K562 (cell line): ENCODE measurements at regions not wholly inside any gene's neighbourhood (a gene's known extent, or its start where the extent isn't known, plus 50 kb on each side); places are given as distances from the start of the nearest gene placed in this dataset.

Source experiments
- ATAC-seq: fragments of 200-7000 bp; cut with Tn5 transposase; 3 replicates; pipeline ENCODE4 v1.9.1; 2020; ENCODE audit warnings: moderate library complexity
- BruUV-seq: library from RNA; stranded (reverse); fragments of 400-500 nt; replicated peaks from 2 replicates; lab custom pipeline; 2021; lab: Mats Ljungman, UMichigan
- CTCF ChIA-PET: fragments of 300-600 bp; formaldehyde crosslinking; extraction: SDS; loops from one replicate; lab custom pipeline; 2021; ENCODE audit warnings: low intra/inter-chr PET ratio; lab: Yijun Ruan, JAX
- POLR2A ChIA-PET: fragments of 300-600, 350-650 bp; sonication (Branson Sonifier 250); formaldehyde crosslinking; extraction: SDS; loops from one replicate; lab custom pipeline; 2021; ENCODE audit warnings: antibody characterized with exemption, inconsistent platforms; lab: Yijun Ruan, JAX
- DNase-seq, 4 experiments: peaks; one replicate each; pipeline versions ENCODE4 v3.0.0 to v3.0.0-alpha.2; 2011 to 2018; ENCODE audit warnings: low spot score in 3 of 4, mixed read lengths in 3 of 4; ENCODE audit errors: extremely low read depth in 1 of 4
- FAIRE-seq: peaks from 2 replicates; lab custom pipeline; 2011; peaks lifted over from hg19 to GRCh38; lab: Jason Lieb, UNC
- H2AFZ ChIP-seq: 2 replicates; pipeline ENCODE4 v1.6.0; 2011; ENCODE audit warnings: low read depth, low read length, control low read depth, inconsistent platforms
- H3K27ac ChIP-seq: fragments of 200-600 bp; 3 replicates; pipeline ENCODE4 v1.8.0; 2011; ENCODE audit warnings: low read depth, mild to moderate bottlenecking, control low read depth, inconsistent platforms, low read length, moderate library complexity, mixed read lengths; ENCODE audit errors: extremely low read depth
- H3K27me3 ChIP-seq, 2 experiments: fragments of 300-600 bp in 1 of 2; 2 replicates in 1 of 2; 3 replicates in 1 of 2; pipeline versions ENCODE4 v1.6.0 to v1.8.0; 2011; ENCODE audit warnings: inconsistent platforms in 2 of 2, low read length in 2 of 2, mild to moderate bottlenecking in 1 of 2, mixed read lengths in 1 of 2, moderate library complexity in 1 of 2; ENCODE audit not compliant: control insufficient read depth in 2 of 2, insufficient read depth in 2 of 2
- H3K36me3 ChIP-seq: fragments of 300-600 bp; 3 replicates; pipeline ENCODE4 v1.8.0; 2011; ENCODE audit warnings: mild to moderate bottlenecking, low read length, inconsistent platforms; ENCODE audit not compliant: control insufficient read depth, insufficient read depth
- H3K4me1 ChIP-seq, 2 experiments: fragments of 200-600 bp in 1 of 2; replicated peaks in 1 of 2; 2 replicates in 1 of 2; 3 replicates in 1 of 2; pipeline versions ENCODE4 v1.5.1 to v1.8.0; 2011; ENCODE audit warnings: inconsistent platforms in 2 of 2, low read length in 2 of 2, mild to moderate bottlenecking in 1 of 2, mixed read lengths in 1 of 2, moderate library complexity in 1 of 2; ENCODE audit not compliant: control insufficient read depth in 2 of 2, insufficient read depth in 2 of 2
- H3K4me2 ChIP-seq: 2 replicates; pipeline ENCODE4 v1.6.1; 2011; ENCODE audit warnings: low read length, control low read depth, inconsistent platforms, mixed read lengths; ENCODE audit not compliant: insufficient read depth
- H3K4me3 ChIP-seq: fragments of 200-600 bp; sonication (generic), shearing (Covaris generic); 2 replicates; pipeline ENCODE4 v1.5.1; 2016; ENCODE audit warnings: control low read depth, inconsistent platforms
- H3K79me2 ChIP-seq: fragments of 200-600 bp; 3 replicates; pipeline ENCODE4 v1.8.0; 2011; ENCODE audit warnings: low read length, inconsistent platforms; ENCODE audit not compliant: control insufficient read depth, insufficient read depth
- H3K9ac ChIP-seq, 2 experiments: 2 replicates each; pipeline versions ENCODE4 v1.6.0 to v1.6.1; 2011; ENCODE audit warnings: low read depth in 2 of 2, low read length in 2 of 2, control low read depth in 1 of 2, inconsistent platforms in 1 of 2, mild to moderate bottlenecking in 1 of 2, mixed read lengths in 1 of 2; ENCODE audit not compliant: insufficient read depth in 1 of 2
- H3K9me1 ChIP-seq: one replicate; pipeline ENCODE4 v1.6.0; 2011; ENCODE audit warnings: inconsistent platforms, mild to moderate bottlenecking, low read length, moderate library complexity; ENCODE audit not compliant: control insufficient read depth, insufficient read depth
- H3K9me3 ChIP-seq: replicated peaks from 2 replicates; pipeline ENCODE4 v1.5.1; 2011; ENCODE audit warnings: low read depth, low read length, inconsistent platforms; ENCODE audit not compliant: control insufficient read depth, insufficient read depth
- H4K20me1 ChIP-seq: replicated peaks from 2 replicates; pipeline ENCODE4 v1.6.1; 2011; ENCODE audit warnings: low read length, inconsistent platforms, mixed read lengths; ENCODE audit not compliant: control insufficient read depth, insufficient read depth
- CBFA2T3 ChIP-seq: fragments of 450-650 bp; IDR thresholded peaks from 2 replicates; pipeline ENCODE4 v1.6.1; 2017
- CBX2 ChIP-seq: fragments of 200-600 bp; sonication (generic); IDR thresholded peaks from one replicate; pipeline ENCODE4 v1.6.1; 2012; ENCODE audit warnings: mild to moderate bottlenecking, low read length, inconsistent platforms; ENCODE audit not compliant: insufficient read depth, poor library complexity, severe bottlenecking
- ETV6 ChIP-seq, 3 experiments: fragments of 150-350 bp in 1 of 3; sonication (generic) in 1 of 3; formaldehyde crosslinking in 1 of 3; IDR thresholded peaks; 2 replicates each; pipeline versions ENCODE4 v1.6.1 to v1.8.0; 2014 to 2022; ENCODE audit warnings: borderline replicate concordance in 2 of 3, low read depth in 2 of 3, antibody characterized with exemption in 1 of 3, low read length in 1 of 3, mild to moderate bottlenecking in 1 of 3, missing genetic modification reagents in 1 of 3
- HIVEP1 ChIP-seq: fragments of 250-450 bp; sonication (Bioruptor Pico); IDR thresholded peaks from 2 replicates; pipeline ENCODE4 v1.4.0; 2020; ENCODE audit warnings: mild to moderate bottlenecking
- MAFF ChIP-seq: IDR thresholded peaks from 2 replicates; pipeline ENCODE4 v1.6.1; 2012; ENCODE audit warnings: low read length, improper control_type of control experiment
- PHF20 ChIP-seq: fragments of 450-650 bp; IDR thresholded peaks from 2 replicates; pipeline ENCODE4 v1.6.1; 2018; ENCODE audit not compliant: partially characterized antibody
- PURB ChIP-seq: sonication (generic); formaldehyde crosslinking; IDR thresholded peaks from 2 replicates; pipeline ENCODE4 v1.9.0; 2021; ENCODE audit warnings: low read depth, mild to moderate bottlenecking, missing genetic modification reagents
- RCOR1 ChIP-seq, 2 experiments: IDR thresholded peaks; 2 replicates each; pipeline ENCODE4 v1.6.1; 2012; ENCODE audit warnings: low read depth in 2 of 2, low read length in 2 of 2, borderline replicate concordance in 1 of 2, improper control_type of control experiment in 1 of 2
- SMAD4 ChIP-seq: fragments of 250-450 bp; sonication (Bioruptor Pico); conservative IDR thresholded peaks from 2 replicates; pipeline ENCODE4 v1.8.0; 2021; ENCODE audit warnings: inconsistent platforms, mild to moderate bottlenecking, moderate library complexity
- TAF1 ChIP-seq: IDR thresholded peaks from 2 replicates; pipeline ENCODE4 v1.6.1; 2011; ENCODE audit warnings: mild to moderate bottlenecking, low read length, moderate library complexity; ENCODE audit not compliant: insufficient read depth, control insufficient read depth, severe bottlenecking; ENCODE audit errors: extremely low read depth
- ZBTB43 ChIP-seq: sonication (generic); formaldehyde crosslinking; IDR thresholded peaks from 2 replicates; pipeline ENCODE4 v1.8.0; 2023; ENCODE audit warnings: mild to moderate bottlenecking, missing genetic modification reagents
- ZNF133 ChIP-seq: fragments of 250-450 bp; sonication (Bioruptor Pico); IDR thresholded peaks from 2 replicates; pipeline ENCODE4 v1.4.0; 2020; ENCODE audit warnings: mild to moderate bottlenecking
- ZNF197 ChIP-seq: fragments of 200-800 bp; sonication (Bioruptor generic); IDR thresholded peaks from 2 replicates; pipeline ENCODE4 v1.6.1; 2016; ENCODE audit warnings: low read depth, missing genetic modification characterization, missing compliant biosample characterization
- ZNF239 ChIP-seq: fragments of 250-450 bp; sonication (Bioruptor Pico); IDR thresholded peaks from 2 replicates; pipeline ENCODE4 v1.4.0; 2020; ENCODE audit warnings: mild to moderate bottlenecking
- ZNF695 ChIP-seq: fragments of 450-650 bp; formaldehyde crosslinking; IDR thresholded peaks from 2 replicates; pipeline ENCODE4 v1.4.0; 2020; ENCODE audit warnings: mild to moderate bottlenecking, moderate library complexity
- ZNF75A ChIP-seq: fragments of 450-650 bp; formaldehyde crosslinking; IDR thresholded peaks from 2 replicates; pipeline ENCODE4 v1.4.0; 2020; ENCODE audit warnings: mild to moderate bottlenecking
- ZNF780A ChIP-seq: fragments of 250-450 bp; sonication (Bioruptor Pico); IDR thresholded peaks from 2 replicates; pipeline ENCODE4 v1.5.0; 2021; ENCODE audit warnings: mild to moderate bottlenecking
- WGBS: fragments of 100-300 bp; shearing (Covaris generic); methylation state at CpG from one replicate; pipeline ENCODE4 v1.1.6; 2016; ENCODE audit warnings: low coverage, mixed read lengths; ENCODE audit not compliant: insufficient coverage; ENCODE audit errors: missing lambda C conversion rate; 5-methylcytosine and 5-hydroxymethylcytosine counted together
- in situ Hi-C: fragments of 300-500 bp; cut with MboI; formaldehyde crosslinking; loops from 4 replicates; pipeline ENCODE4 v1.15.0; 2018; ENCODE audit warnings: inconsistent platforms, mixed read lengths
- intact Hi-C: fragments of 100-400 bp; cut with micrococcal nuclease; formaldehyde crosslinking; loops from 2 replicates; pipeline ENCODE4 v1.14.2; 2022

- Histone ChIP-seq H3K79me2 (no peaks in the 10 kb centered on the region), H3K9me1 (no peaks in the 10 kb centered on the region), H3K4me3 (no peak overlapping the region), H3K9me3 (no peaks in the 10 kb centered on the region), H3K4me1 (no peaks in the 10 kb centered on the region), H4K20me1 (no peaks in the 10 kb centered on the region), H3K9ac (no peak overlapping the region), H3K27ac (no peak overlapping the region), H2AFZ (no peak overlapping the region), H3K36me3 (no peaks in the 10 kb centered on the region), H3K4me2 (no peak overlapping the region), H3K27me3 (no peaks in the 10 kb centered on the region; a peak in 1 of 5 replicates)
- DNase-seq (no peak), ATAC-seq (no peak), FAIRE-seq (no peak)
- intact Hi-C loops, result no loop called here
- CTCF ChIA-PET, result no interaction called here
- POLR2A ChIA-PET, result no interaction called here
- no TSS peak for BruUV-seq
- in situ Hi-C loops, result no loop called here
- no peak for TF ChIP-seq CBX2
- no peak for TF ChIP-seq ETV6 (IDR thresholded peaks at IDR 0.05; ENCODE audit: borderline replicate concordance in 1 of 2, low read depth in 2 of 2, low read length in 1 of 2)
- no peak for TF ChIP-seq ETV6 (CRISPR knock-in tag; IDR thresholded peaks at IDR 0.05; ENCODE audit: borderline replicate concordance)
- TF ChIP-seq ZNF780A (CRISPR knock-in tag), result no peak
- no peak for TF ChIP-seq TAF1
- TF ChIP-seq SMAD4 (CRISPR knock-in tag), result no peak
- no peak for TF ChIP-seq PURB (CRISPR knock-in tag)
- TF ChIP-seq ZBTB43 (CRISPR knock-in tag), result no peak
- TF ChIP-seq PHF20, result no peak
- no peak for TF ChIP-seq ZNF239 (CRISPR knock-in tag)
- no peak for TF ChIP-seq CBFA2T3
- TF ChIP-seq ZNF75A (CRISPR knock-in tag), result no peak
- TF ChIP-seq ZNF197 (CRISPR knock-in tag), result no peak
- TF ChIP-seq MAFF, result no peak
- no peak for TF ChIP-seq HIVEP1
- no peak for TF ChIP-seq RCOR1 (IDR thresholded peaks at IDR 0.05; ENCODE audit: borderline replicate concordance in 1 of 2, low read depth in 2 of 2, low read length in 2 of 2)
- no peak for TF ChIP-seq ZNF133 (CRISPR knock-in tag)
- no peak for TF ChIP-seq ZNF695 (CRISPR knock-in tag)
- WGBS, result 0% methylated on average over 2 of the region's 2 CpGs
These were observed 80.4 kb downstream of the CT47B1 start for GRCh38 chrX:120795301-120795700.
